ELF-1 (cell line): ENCODE measurements at regions not wholly inside any gene's neighbourhood (a gene's known extent, or its start where the extent isn't known, plus 50 kb on each side); places are given as distances from the start of the nearest gene placed in this dataset.

Experiments used
- DNase-seq: peaks from one replicate; pipeline ENCODE4 v3.0.0-alpha.2; 2016; ENCODE audit warnings: low read depth, low spot score

GRCh38 chr3:104987859-104988258, 378.9 kb upstream of the ALCAM start:
- no peak for DNase-seq

GRCh38 chr3:104988496-104988895, 378.2 kb upstream of the ALCAM start:
- no peak for DNase-seq

GRCh38 chr3:104989878-104990277, 376.8 kb upstream of the ALCAM start:
- no peak for DNase-seq

GRCh38 chr3:104990758-104991157, 376.0 kb upstream of the ALCAM start:
- DNase-seq, result no peak

- DNase-seq, result no peak
These were observed 374.0 kb upstream of the ALCAM start for GRCh38 chr3:104992676-104993075.

GRCh38 chr3:105006164-105006563, 360.5 kb upstream of the ALCAM start:
- DNase-seq, result no peak

- no peak for DNase-seq
These were observed 353.1 kb upstream of the ALCAM start for GRCh38 chr3:105013657-105014056.

- no peak for DNase-seq
These were observed 352.1 kb upstream of the ALCAM start for GRCh38 chr3:105014631-105015030.

- DNase-seq, result peak; percentile 34
These were observed 343.9 kb upstream of the ALCAM start for GRCh38 chr3:105022813-105023212.

GRCh38 chr3:105030211-105030610, 336.5 kb upstream of the ALCAM start:
- DNase-seq, result no peak

GRCh38 chr3:105032541-105032940, 334.2 kb upstream of the ALCAM start:
- DNase-seq, result no peak

GRCh38 chr3:105033081-105033480, 333.6 kb upstream of the ALCAM start:
- DNase-seq, result no peak

- no peak for DNase-seq
These were observed 327.7 kb upstream of the ALCAM start for GRCh38 chr3:105039004-105039403.

- no peak for DNase-seq
These were observed 326.6 kb upstream of the ALCAM start for GRCh38 chr3:105040026-105040622.

- DNase-seq, result no peak
These were observed 324.1 kb upstream of the ALCAM start for GRCh38 chr3:105042586-105042985.

- DNase-seq, result no peak
These were observed 315.6 kb upstream of the ALCAM start for GRCh38 chr3:105051111-105051510.

- no peak for DNase-seq
These were observed 314.7 kb upstream of the ALCAM start for GRCh38 chr3:105051972-105052371.

GRCh38 chr3:105062853-105063252, 303.9 kb upstream of the ALCAM start:
- no peak for DNase-seq

- DNase-seq, result peak; percentile 14
These were observed 300.5 kb upstream of the ALCAM start for GRCh38 chr3:105065895-105066839.

- no peak for DNase-seq
These were observed 299.3 kb upstream of the ALCAM start for GRCh38 chr3:105067361-105067760.

- DNase-seq, result no peak
These were observed 289.5 kb upstream of the ALCAM start for GRCh38 chr3:105077060-105077822.

- DNase-seq, result no peak
These were observed 282.8 kb upstream of the ALCAM start for GRCh38 chr3:105083945-105084344.
